Posterior vena cava (tissue), 2 donors: ENCODE measurements at regions not wholly inside any gene's neighbourhood (a gene's known extent, or its start where the extent isn't known, plus 50 kb on each side); places are given as distances from the start of the nearest gene placed in this dataset.

Experiments used
- DNase-seq: peaks from one replicate; pipeline ENCODE4 v3.0.0-alpha.2; 2020; ENCODE audit warnings: low spot score
- intact Hi-C, 2 donors: fragments of 100-400 bp; cut with DNase I; formaldehyde crosslinking; loops; one replicate each; pipeline versions ENCODE4 v1.14.1 to v1.14.2; 2022 to 2023
- donor health status: DM: yes; HTN: yes; CAD: no.
- donor health status: DM: yes; HTN: yes; CAD: no.

GRCh38 chr5:88502179-88503040 lies 233.8 kb upstream of the TMEM161B start:
- intact Hi-C loops: no loop called here
- no peak for DNase-seq

GRCh38 chr5:88495810-88496209 lies 227.2 kb upstream of the TMEM161B start:
- intact Hi-C loops: no loop called here

GRCh38 chr5:88490874-88491273 lies 222.2 kb upstream of the TMEM161B start:
- no peak for DNase-seq
- intact Hi-C loops: no loop called here

More at GRCh38 chr5:88495810-88496209, 227.2 kb upstream of the TMEM161B start:
- DNase-seq: no peak

GRCh38 chr5:88489364-88489763 lies 220.7 kb upstream of the TMEM161B start:
- intact Hi-C loops: no loop called here
- DNase-seq: no peak

- intact Hi-C loops: no loop called here
- DNase-seq: no peak
These were observed 219.9 kb upstream of the TMEM161B start for GRCh38 chr5:88488561-88488960.

- DNase-seq: no peak
- intact Hi-C loops: no loop called here
These were observed 219.5 kb upstream of the TMEM161B start for GRCh38 chr5:88488130-88488529.

- DNase-seq: no peak
- intact Hi-C loops: no loop called here
These were observed 218.4 kb upstream of the TMEM161B start for GRCh38 chr5:88487066-88487465.

- intact Hi-C loops: no loop called here
- no peak for DNase-seq
These were observed 217.8 kb upstream of the TMEM161B start for GRCh38 chr5:88486431-88486830.

GRCh38 chr5:88485531-88485930 lies 216.9 kb upstream of the TMEM161B start:
- no peak for DNase-seq
- intact Hi-C loops: no loop called here

GRCh38 chr5:88483964-88484672 lies 215.5 kb upstream of the TMEM161B start:
- no peak for DNase-seq
- intact Hi-C loops: no loop called here

GRCh38 chr5:88480801-88481499 lies 212.3 kb upstream of the TMEM161B start:
- intact Hi-C loops: no loop called here
- no peak for DNase-seq

- no peak for DNase-seq
- intact Hi-C loops: no loop called here
These were observed 211.6 kb upstream of the TMEM161B start for GRCh38 chr5:88480245-88480644.

- intact Hi-C loops: no loop called here
- DNase-seq: no peak
These were observed 205.9 kb upstream of the TMEM161B start for GRCh38 chr5:88474574-88474973.

- no peak for DNase-seq
- intact Hi-C loops: no loop called here
These were observed 202.1 kb upstream of the TMEM161B start for GRCh38 chr5:88470745-88471144.

GRCh38 chr5:88459971-88460370 lies 191.3 kb upstream of the TMEM161B start:
- intact Hi-C loops: no loop called here
- no peak for DNase-seq

GRCh38 chr5:88452820-88453219 lies 184.2 kb upstream of the TMEM161B start:
- intact Hi-C loops: no loop called here

GRCh38 chr5:88450239-88450638 lies 181.6 kb upstream of the TMEM161B start:
- no peak for DNase-seq
- intact Hi-C loops: no loop called here

More at GRCh38 chr5:88452820-88453219, 184.2 kb upstream of the TMEM161B start:
- no peak for DNase-seq

- intact Hi-C loops: no loop called here
- no peak for DNase-seq
These were observed 169.4 kb upstream of the TMEM161B start for GRCh38 chr5:88438006-88438405.

- intact Hi-C loops: no loop called here
These were observed 167.6 kb upstream of the TMEM161B start for GRCh38 chr5:88436290-88436689.

GRCh38 chr5:88428633-88429032 lies 160.0 kb upstream of the TMEM161B start:
- DNase-seq: no peak
- intact Hi-C loops: no loop called here

More at GRCh38 chr5:88436290-88436689, 167.6 kb upstream of the TMEM161B start:
- no peak for DNase-seq
